Right atrium auricular region (tissue), 2 donors: ENCODE measurements at regions not wholly inside any gene's neighbourhood (a gene's known extent, or its start where the extent isn't known, plus 50 kb on each side); places are given as distances from the start of the nearest gene placed in this dataset.

Experiments
- DNase-seq: peaks from one replicate; pipeline ENCODE4 v3.0.0-alpha.2; 2019; ENCODE audit warnings: low spot score
- H3K27ac ChIP-seq, 2 donors: fragments of 200-600 bp; sonication (generic); 1 replicate in 1 of 2; 2 replicates in 1 of 2; pipeline ENCODE4 v1.5.1; 2016 to 2019
- H3K27me3 ChIP-seq, 2 donors: fragments of 200-600 bp; sonication (generic); one replicate each; pipeline versions ENCODE4 v1.5.1 to v1.6.0; 2017 to 2019
- H3K36me3 ChIP-seq: fragments of 200-600 bp; sonication (generic); one replicate; pipeline ENCODE4 v1.5.1; 2016
- H3K4me1 ChIP-seq, 2 donors: fragments of 200-600 bp; sonication (generic); one replicate each; pipeline versions ENCODE4 v1.5.1 to v1.6.0; 2017 to 2019
- H3K4me3 ChIP-seq, 2 donors: fragments of 200-600 bp; sonication (generic); 1 replicate in 1 of 2; 2 replicates in 1 of 2; pipeline ENCODE4 v1.5.1; 2017 to 2019; ENCODE audit warnings: mild to moderate bottlenecking in 1 of 2, moderate library complexity in 1 of 2
- H3K9me3 ChIP-seq, 2 donors: fragments of 200-600 bp; sonication (generic); one replicate each; pipeline ENCODE4 v1.5.1; 2019
- CTCF ChIP-seq, 2 donors: fragments of 200-600 bp; sonication (generic); IDR thresholded peaks; one replicate each; pipeline ENCODE4 v1.5.1; 2019; ENCODE audit warnings: antibody characterized with exemption in 2 of 2

- no peaks in the 10 kb centered on the region for H3K36me3 ChIP-seq
- H3K4me3 ChIP-seq = no peak overlapping the region
- no peak overlapping the region for H3K27ac ChIP-seq
- H3K4me1 ChIP-seq = no peaks in the 10 kb centered on the region
- no peak for DNase-seq
- no peaks in the 10 kb centered on the region for H3K27me3 ChIP-seq
- no peak for TF ChIP-seq CTCF (IDR thresholded peaks at IDR 0.05)
- H3K9me3 ChIP-seq = peaks cover 0 to 2% of the 10 kb centered on the region in 2 donors
Measured at GRCh38 chrX:5756616-5757015, 472.1 kb downstream of the NLGN4X start.

- no peaks in the 10 kb centered on the region for H3K27me3 ChIP-seq
- no peaks in the 10 kb centered on the region for H3K36me3 ChIP-seq
- DNase-seq = no peak
- H3K9me3 ChIP-seq = peaks cover 0 to 12% of the 10 kb centered on the region in 2 donors
- H3K4me3 ChIP-seq = no peak overlapping the region
- H3K27ac ChIP-seq = no peak overlapping the region
- TF ChIP-seq CTCF (IDR thresholded peaks at IDR 0.05) = no peak
- no peaks in the 10 kb centered on the region for H3K4me1 ChIP-seq
Measured at GRCh38 chrX:5753291-5753690, 475.4 kb downstream of the NLGN4X start.

GRCh38 chrX:5752831-5753230, 475.8 kb downstream of the NLGN4X start:
- H3K27me3 ChIP-seq = no peaks in the 10 kb centered on the region
- H3K36me3 ChIP-seq = no peaks in the 10 kb centered on the region
- TF ChIP-seq CTCF (IDR thresholded peaks at IDR 0.05) = no peak
- H3K27ac ChIP-seq = no peak overlapping the region
- no peak overlapping the region for H3K4me3 ChIP-seq
- H3K9me3 ChIP-seq = peaks cover 0 to 12% of the 10 kb centered on the region in 2 donors
- H3K4me1 ChIP-seq = no peaks in the 10 kb centered on the region
- DNase-seq = no peak

GRCh38 chrX:5748586-5749150, 480.0 kb downstream of the NLGN4X start:
- Histone ChIP-seq H3K9me3 (peaks cover 0 to 12% of the 10 kb centered on the region in 2 donors), H3K27me3 (no peaks in the 10 kb centered on the region), H3K4me1 (no peaks in the 10 kb centered on the region), H3K4me3 (no peak overlapping the region), H3K36me3 (no peaks in the 10 kb centered on the region), H3K27ac (no peak overlapping the region)
- no peak for TF ChIP-seq CTCF (IDR thresholded peaks at IDR 0.05)
- no peak for DNase-seq

GRCh38 chrX:5746231-5746630, 482.4 kb downstream of the NLGN4X start:
- Histone ChIP-seq H3K27me3 (no peaks in the 10 kb centered on the region), H3K36me3 (no peaks in the 10 kb centered on the region), H3K27ac (no peak overlapping the region), H3K9me3 (peaks cover 0 to 7% of the 10 kb centered on the region in 2 donors), H3K4me3 (no peak overlapping the region), H3K4me1 (no peaks in the 10 kb centered on the region)
- no peak for DNase-seq
- TF ChIP-seq CTCF (IDR thresholded peaks at IDR 0.05) = no peak

- Histone ChIP-seq H3K27me3 (no peaks in the 10 kb centered on the region), H3K4me1 (no peaks in the 10 kb centered on the region), H3K9me3 (no peaks in the 10 kb centered on the region), H3K4me3 (no peak overlapping the region), H3K27ac (no peak overlapping the region), H3K36me3 (no peaks in the 10 kb centered on the region)
- DNase-seq = no peak
- TF ChIP-seq CTCF (IDR thresholded peaks at IDR 0.05) = no peak
Measured at GRCh38 chrX:5733501-5733900, 495.2 kb downstream of the NLGN4X start.
